ENCODE measurements at regions not wholly inside any gene's neighbourhood (a gene's known extent, or its start where the extent isn't known, plus 50 kb on each side); places are given as distances from the start of the nearest gene placed in this dataset.

DNA sequence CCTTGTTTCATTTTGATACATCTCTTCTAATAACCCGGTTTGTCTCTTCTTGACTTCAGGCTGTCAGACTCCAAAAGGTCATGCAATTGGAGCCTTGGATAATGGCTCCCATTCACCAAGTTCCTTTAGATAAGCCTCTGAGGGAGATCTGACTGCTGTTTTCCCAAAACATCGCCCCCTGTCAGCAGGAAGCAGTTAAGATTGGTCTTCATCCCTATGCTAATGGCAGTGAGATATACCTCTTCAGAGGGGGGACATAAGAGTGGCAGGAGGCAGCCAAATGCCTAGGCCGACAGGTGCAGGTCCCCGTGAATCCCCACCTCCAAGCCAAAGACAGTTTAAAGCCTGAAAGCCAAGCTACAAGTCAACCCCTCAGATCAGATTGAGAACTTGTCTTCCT, 144.6 kb downstream of the WDR11 start:
- TF ChIP-seq, protein P1, sequence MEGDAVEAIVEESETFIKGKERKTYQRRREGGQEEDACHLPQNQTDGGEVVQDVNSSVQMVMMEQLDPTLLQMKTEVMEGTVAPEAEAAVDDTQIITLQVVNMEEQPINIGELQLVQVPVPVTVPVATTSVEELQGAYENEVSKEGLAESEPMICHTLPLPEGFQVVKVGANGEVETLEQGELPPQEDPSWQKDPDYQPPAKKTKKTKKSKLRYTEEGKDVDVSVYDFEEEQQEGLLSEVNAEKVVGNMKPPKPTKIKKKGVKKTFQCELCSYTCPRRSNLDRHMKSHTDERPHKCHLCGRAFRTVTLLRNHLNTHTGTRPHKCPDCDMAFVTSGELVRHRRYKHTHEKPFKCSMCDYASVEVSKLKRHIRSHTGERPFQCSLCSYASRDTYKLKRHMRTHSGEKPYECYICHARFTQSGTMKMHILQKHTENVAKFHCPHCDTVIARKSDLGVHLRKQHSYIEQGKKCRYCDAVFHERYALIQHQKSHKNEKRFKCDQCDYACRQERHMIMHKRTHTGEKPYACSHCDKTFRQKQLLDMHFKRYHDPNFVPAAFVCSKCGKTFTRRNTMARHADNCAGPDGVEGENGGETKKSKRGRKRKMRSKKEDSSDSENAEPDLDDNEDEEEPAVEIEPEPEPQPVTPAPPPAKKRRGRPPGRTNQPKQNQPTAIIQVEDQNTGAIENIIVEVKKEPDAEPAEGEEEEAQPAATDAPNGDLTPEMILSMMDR (IDR thresholded peaks at IDR 0.05 in 2 of 3, conservative IDR thresholded peaks at IDR 0.05 in 1 of 3; ENCODE audit: borderline replicate concordance in 1 of 3, insufficient read depth in 1 of 3, low read depth in 2 of 3, low read length in 2 of 3) = peak in 2 of 3 experiments; percentile 32 to 47; a peak in 3 of 6 replicates
- TF ChIP-seq EZH2phosphoT487 (IDR thresholded peaks at IDR 0.05; ENCODE audit: borderline replicate concordance) = no peak
- TF ChIP-seq, protein P2, sequence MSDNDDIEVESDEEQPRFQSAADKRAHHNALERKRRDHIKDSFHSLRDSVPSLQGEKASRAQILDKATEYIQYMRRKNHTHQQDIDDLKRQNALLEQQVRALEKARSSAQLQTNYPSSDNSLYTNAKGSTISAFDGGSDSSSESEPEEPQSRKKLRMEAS (IDR thresholded peaks at IDR 0.05) = no peak
- TF ChIP-seq, protein P3, sequence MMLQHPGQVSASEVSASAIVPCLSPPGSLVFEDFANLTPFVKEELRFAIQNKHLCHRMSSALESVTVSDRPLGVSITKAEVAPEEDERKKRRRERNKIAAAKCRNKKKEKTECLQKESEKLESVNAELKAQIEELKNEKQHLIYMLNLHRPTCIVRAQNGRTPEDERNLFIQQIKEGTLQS (IDR thresholded peaks at IDR 0.05) = no peak
- TF ChIP-seq POLR2A (IDR thresholded peaks at IDR 0.05; ENCODE audit: borderline replicate concordance, extremely low read depth, insufficient read depth, insufficient read length) = no peak
- no peak for TF ChIP-seq SRF (IDR thresholded peaks at IDR 0.05; ENCODE audit: low read depth)
- no peak for TF ChIP-seq ZFX (IDR thresholded peaks at IDR 0.05)
- no peak for TF ChIP-seq RAD21 (IDR thresholded peaks at IDR 0.05; ENCODE audit: low read depth)
- TF ChIP-seq, protein P4, sequence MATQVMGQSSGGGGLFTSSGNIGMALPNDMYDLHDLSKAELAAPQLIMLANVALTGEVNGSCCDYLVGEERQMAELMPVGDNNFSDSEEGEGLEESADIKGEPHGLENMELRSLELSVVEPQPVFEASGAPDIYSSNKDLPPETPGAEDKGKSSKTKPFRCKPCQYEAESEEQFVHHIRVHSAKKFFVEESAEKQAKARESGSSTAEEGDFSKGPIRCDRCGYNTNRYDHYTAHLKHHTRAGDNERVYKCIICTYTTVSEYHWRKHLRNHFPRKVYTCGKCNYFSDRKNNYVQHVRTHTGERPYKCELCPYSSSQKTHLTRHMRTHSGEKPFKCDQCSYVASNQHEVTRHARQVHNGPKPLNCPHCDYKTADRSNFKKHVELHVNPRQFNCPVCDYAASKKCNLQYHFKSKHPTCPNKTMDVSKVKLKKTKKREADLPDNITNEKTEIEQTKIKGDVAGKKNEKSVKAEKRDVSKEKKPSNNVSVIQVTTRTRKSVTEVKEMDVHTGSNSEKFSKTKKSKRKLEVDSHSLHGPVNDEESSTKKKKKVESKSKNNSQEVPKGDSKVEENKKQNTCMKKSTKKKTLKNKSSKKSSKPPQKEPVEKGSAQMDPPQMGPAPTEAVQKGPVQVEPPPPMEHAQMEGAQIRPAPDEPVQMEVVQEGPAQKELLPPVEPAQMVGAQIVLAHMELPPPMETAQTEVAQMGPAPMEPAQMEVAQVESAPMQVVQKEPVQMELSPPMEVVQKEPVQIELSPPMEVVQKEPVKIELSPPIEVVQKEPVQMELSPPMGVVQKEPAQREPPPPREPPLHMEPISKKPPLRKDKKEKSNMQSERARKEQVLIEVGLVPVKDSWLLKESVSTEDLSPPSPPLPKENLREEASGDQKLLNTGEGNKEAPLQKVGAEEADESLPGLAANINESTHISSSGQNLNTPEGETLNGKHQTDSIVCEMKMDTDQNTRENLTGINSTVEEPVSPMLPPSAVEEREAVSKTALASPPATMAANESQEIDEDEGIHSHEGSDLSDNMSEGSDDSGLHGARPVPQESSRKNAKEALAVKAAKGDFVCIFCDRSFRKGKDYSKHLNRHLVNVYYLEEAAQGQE (IDR thresholded peaks at IDR 0.05; ENCODE audit: low read depth) = no peak
- no peak for TF ChIP-seq SIN3A (IDR thresholded peaks at IDR 0.05; ENCODE audit: low read depth)
- no peak for TF ChIP-seq EZH2 (IDR thresholded peaks at IDR 0.05)
- no peak for TF ChIP-seq POLR2AphosphoS5 (IDR thresholded peaks at IDR 0.05; ENCODE audit: low read depth, low read length)
- TF ChIP-seq CBX3 (IDR thresholded peaks at IDR 0.05; ENCODE audit: low read depth) = no peak
- TF ChIP-seq ZNF274 (IDR thresholded peaks at IDR 0.05; ENCODE audit: low read depth, low read length) = no peak
